Tibial nerve (tissue), 4 donors: ENCODE measurements at regions not wholly inside any gene's neighbourhood (a gene's known extent, or its start where the extent isn't known, plus 50 kb on each side); places are given as distances from the start of the nearest gene placed in this dataset.

Experiments used
- EP300 ChIP-seq, 2 donors: sonication (generic); formaldehyde crosslinking; IDR thresholded peaks; one replicate each; pipeline ENCODE4 v1.6.1; 2017; ENCODE audit warnings: antibody characterized with exemption in 2 of 2, mild to moderate bottlenecking in 1 of 2
- TF ChIP-seq, protein P1 (sequence below), 5 experiments: fragments of 200-600 bp in 3 of 5; fragments of 450-650 bp in 2 of 5; sonication (generic) in 3 of 5; IDR thresholded peaks; one replicate each; pipeline ENCODE4 v1.5.1; 2016 to 2019; ENCODE audit warnings: antibody characterized with exemption in 5 of 5, mild to moderate bottlenecking in 3 of 5, moderate library complexity in 2 of 5

DNA sequence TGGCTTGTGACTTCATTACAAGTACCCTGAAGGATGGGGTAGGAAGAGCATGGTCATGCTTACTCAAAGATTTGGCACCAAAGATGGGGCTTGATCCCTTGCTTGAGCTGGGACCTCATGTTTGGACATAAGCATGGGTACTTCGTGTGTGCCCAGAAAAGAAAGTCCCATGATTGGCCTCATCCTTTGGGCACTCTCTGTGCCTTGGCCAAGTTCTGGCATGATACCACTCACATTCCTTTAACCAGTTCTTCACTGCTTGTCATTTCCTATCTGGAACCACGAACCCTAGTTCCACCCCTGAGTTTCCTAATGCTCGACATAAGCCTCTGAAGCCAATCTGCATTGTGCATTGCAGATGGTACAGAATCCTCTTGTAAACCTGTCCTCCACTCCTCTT, 107.0 kb downstream of the NAV1 start:
- no peak for TF ChIP-seq EP300 (IDR thresholded peaks at IDR 0.05)
- TF ChIP-seq, protein P1, sequence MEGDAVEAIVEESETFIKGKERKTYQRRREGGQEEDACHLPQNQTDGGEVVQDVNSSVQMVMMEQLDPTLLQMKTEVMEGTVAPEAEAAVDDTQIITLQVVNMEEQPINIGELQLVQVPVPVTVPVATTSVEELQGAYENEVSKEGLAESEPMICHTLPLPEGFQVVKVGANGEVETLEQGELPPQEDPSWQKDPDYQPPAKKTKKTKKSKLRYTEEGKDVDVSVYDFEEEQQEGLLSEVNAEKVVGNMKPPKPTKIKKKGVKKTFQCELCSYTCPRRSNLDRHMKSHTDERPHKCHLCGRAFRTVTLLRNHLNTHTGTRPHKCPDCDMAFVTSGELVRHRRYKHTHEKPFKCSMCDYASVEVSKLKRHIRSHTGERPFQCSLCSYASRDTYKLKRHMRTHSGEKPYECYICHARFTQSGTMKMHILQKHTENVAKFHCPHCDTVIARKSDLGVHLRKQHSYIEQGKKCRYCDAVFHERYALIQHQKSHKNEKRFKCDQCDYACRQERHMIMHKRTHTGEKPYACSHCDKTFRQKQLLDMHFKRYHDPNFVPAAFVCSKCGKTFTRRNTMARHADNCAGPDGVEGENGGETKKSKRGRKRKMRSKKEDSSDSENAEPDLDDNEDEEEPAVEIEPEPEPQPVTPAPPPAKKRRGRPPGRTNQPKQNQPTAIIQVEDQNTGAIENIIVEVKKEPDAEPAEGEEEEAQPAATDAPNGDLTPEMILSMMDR (IDR thresholded peaks at IDR 0.05), result no peak
